Activated T-cell treated with anti-CD3 and anti-CD28 coated beads, Interleukin-2, amount 50 U/mL, for 1 hour (primary cell): ENCODE measurements at regions not wholly inside any gene's neighbourhood (a gene's known extent, or its start where the extent isn't known, plus 50 kb on each side); places are given as distances from the start of the nearest gene placed in this dataset.

Experiments
- DNase-seq: peaks from one replicate; pipeline ENCODE4 v3.0.0-alpha.2; 2020

DNA sequence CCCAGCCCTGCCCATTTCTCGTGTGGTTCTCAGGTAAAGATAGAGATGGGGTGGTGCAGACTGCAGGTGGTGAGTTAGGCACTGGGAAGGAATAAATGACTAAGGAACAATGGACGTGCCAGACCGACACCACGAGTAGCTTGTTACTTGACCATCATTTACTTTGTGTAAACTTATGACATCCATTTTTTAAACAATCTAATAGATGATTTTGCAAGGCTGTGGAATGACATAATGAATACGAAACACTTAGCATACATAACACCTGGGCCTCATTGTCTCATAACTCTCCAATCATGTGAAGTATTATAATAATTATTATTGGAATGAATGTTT is 137.3 kb upstream of the CPEB2 start:
- DNase-seq, result no peak

- DNase-seq, result no peak
Measured at GRCh38 chr4:14865804-14866203, 136.5 kb upstream of the CPEB2 start.

- no peak for DNase-seq
Measured at GRCh38 chr4:14867847-14868246, 134.4 kb upstream of the CPEB2 start.

- DNase-seq, result no peak
Measured at GRCh38 chr4:14868426-14869395, 133.6 kb upstream of the CPEB2 start.

DNA sequence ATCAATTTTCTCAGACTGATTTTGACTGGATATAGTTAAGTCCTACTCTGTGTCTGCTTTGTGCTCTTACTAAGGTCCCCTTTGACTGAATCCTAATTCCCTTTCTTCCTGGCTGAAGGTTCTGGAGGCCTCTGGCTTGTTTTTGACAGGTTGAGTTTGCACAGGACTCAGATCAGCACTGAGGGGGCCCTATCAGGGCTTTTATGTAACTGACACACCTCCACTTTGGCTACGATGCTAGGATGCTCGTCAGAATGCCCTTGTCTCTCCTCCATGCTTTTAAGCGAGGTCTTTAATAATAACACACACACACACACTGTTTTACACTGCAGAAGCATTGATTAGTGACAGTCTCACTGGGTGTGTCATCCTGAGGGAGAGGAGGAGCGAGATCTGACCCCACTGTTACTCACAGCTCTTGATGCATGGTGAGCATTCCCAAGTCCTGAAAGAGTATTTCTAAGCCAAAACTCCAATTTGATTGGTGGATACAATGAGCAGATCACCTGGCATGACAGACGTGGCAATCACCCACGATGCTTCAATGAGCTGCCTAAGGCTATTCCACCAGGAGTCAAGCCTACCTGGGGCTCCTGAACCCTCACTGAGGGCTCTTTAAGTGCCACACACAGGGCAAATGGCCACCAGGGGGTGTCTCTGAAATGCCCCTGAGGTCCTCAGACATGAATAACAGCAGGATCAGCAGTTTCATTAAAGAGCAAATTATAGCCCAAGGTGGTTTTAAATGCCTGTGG is 130.4 kb upstream of the CPEB2 start:
- peak; percentile 28 for DNase-seq

DNA sequence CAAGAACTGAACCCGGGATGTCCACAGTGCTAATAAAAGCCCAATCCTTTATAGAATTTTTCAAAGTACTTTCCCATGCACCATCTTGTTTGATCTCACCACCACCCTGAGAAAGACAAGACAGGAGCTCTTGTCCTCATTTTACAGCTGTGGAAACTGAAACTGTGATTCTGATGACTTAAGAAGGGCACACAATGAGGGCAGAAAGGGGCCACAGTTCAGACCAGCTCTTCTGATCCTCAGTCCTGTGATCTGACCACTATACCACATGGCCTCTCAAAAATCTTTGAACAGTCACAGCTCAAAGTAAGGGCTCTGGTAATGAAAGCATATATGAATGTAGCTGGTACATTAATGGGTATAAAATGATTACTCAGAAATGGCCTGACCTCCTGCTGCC is 127.3 kb upstream of the CPEB2 start:
- DNase-seq, result no peak

- no peak for DNase-seq
Measured at GRCh38 chr4:14877246-14878225, 124.7 kb upstream of the CPEB2 start.

DNA sequence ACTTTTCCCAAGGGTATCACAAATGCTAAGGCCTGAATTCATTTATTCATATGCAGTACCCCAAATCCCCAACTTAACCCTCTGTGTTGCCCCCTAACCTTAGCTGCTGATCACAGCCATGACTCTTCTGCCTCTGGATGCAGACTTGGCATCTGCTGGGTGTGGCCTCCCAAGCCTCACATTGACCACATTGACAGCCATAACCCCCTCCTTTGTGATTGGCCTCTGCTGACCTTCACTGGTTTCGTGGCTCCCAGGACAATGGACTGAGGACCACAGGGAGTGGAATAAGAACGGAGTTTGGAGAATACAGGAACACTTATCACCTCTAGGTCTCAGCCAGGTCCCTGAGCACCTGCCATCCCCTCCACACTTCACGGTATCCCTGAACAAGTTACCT is 123.6 kb upstream of the CPEB2 start:
- DNase-seq, result no peak

GRCh38 chr4:14879683-14880082 is 122.6 kb upstream of the CPEB2 start:
- DNase-seq, result no peak

DNA sequence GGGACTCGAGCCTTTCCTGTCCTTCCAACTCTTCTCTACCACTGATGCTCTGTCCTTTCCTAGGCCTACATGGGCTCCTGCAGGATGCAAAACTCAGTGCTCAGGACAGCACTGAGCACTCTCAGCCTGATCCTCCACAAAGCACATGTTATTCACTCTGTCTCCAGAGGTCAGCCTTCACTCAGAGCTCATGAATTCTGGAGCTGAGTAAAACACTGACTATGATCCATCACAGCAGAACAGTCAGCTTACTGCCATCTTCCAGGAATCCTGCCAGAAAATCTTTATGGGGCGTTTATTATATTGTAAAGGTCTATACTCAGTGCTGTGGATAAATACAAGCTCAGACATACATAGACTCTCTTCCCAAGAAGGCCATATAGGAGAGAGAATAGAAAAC is 121.5 kb upstream of the CPEB2 start:
- DNase-seq, result no peak

- no peak for DNase-seq
Measured at GRCh38 chr4:14883166-14883565, 119.1 kb upstream of the CPEB2 start.

GRCh38 chr4:14883661-14884060 is 118.6 kb upstream of the CPEB2 start:
- no peak for DNase-seq

- DNase-seq, result no peak
Measured at GRCh38 chr4:14887842-14888433, 114.3 kb upstream of the CPEB2 start.

GRCh38 chr4:14888790-14889572 is 113.3 kb upstream of the CPEB2 start:
- no peak for DNase-seq

- no peak for DNase-seq
Measured at GRCh38 chr4:14892563-14892962, 109.7 kb upstream of the CPEB2 start.

GRCh38 chr4:14893713-14894112 is 108.6 kb upstream of the CPEB2 start:
- DNase-seq, result no peak

GRCh38 chr4:14894392-14895292 is 107.6 kb upstream of the CPEB2 start:
- no peak for DNase-seq

- DNase-seq, result no peak
Measured at GRCh38 chr4:14896656-14897175, 105.6 kb upstream of the CPEB2 start.

GRCh38 chr4:14897217-14897616 is 105.1 kb upstream of the CPEB2 start:
- no peak for DNase-seq

- DNase-seq, result no peak
Measured at GRCh38 chr4:14898989-14899388, 103.3 kb upstream of the CPEB2 start.
